ENCODE measurements at regions not wholly inside any gene's neighbourhood (a gene's known extent, or its start where the extent isn't known, plus 50 kb on each side); places are given as distances from the start of the nearest gene placed in this dataset.

DNA sequence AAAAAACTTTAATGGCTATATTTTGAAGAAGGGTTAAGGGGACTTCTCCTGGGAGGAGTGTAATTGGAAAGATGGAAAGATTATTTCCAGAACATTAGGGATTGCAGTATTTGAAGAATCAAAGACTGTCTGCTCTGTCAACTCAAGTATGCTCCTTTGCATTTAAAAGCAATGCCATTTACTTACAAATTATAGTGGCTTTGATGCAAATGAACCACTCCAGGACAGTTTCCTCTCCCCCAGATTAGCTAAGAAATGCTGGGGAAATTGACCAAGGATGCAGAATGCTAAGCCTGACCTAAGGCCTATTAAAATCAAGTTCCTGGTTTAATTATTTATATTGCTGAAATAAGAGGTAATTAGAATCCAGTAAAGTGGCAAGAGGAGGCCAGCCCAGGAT lies 110.5 kb upstream of the CAMK1G start:
- intact Hi-C loops (cut with micrococcal nuclease), result no loop called here

- intact Hi-C loops (cut with micrococcal nuclease), result no loop called here
Measured at GRCh38 chr1:209480345-209480744, 103.2 kb upstream of the CAMK1G start.

DNA sequence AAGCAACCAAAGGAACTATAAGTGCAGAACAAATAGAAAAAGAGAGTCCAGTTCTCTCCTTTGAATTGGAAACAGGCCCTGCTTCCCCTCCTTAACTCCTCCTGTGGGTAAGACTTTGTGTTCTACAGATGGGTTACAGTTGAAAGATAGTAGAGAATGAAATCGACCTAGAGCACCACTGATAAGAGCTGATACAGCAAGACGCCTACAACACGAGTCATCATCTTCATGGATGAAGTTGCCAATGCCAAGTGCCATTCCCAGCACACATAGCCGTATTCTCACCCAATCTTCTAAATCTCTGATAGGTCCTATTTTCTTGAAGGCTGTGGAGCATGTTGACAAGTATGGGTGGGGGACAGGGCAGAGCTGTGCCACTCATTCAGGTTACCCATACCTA lies 99.8 kb upstream of the CAMK1G start:
- intact Hi-C loops (cut with micrococcal nuclease), result no loop called here

DNA sequence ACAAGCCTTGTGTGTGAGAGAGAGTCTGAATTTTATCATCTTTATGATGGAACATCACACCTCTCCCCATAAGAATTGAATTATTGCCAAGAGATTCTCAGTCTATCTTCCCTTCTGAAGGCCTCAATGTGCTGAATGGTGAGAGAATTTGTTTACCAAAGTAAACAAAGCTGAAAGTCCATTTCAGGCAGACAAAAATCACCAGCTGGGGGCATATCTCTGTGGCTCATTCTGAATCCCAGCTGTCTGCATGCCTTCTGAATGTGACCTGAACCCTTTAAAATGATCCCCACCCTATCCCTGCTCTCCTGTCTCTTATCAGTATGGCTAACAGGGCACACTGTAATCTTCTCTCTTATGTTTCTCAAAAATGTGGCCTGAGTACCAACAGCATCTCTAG lies 99.1 kb upstream of the CAMK1G start:
- intact Hi-C loops (cut with micrococcal nuclease), result no loop called here

- intact Hi-C loops (cut with micrococcal nuclease), result no loop called here
Measured at GRCh38 chr1:209485167-209485566, 98.3 kb upstream of the CAMK1G start.

- intact Hi-C loops (cut with micrococcal nuclease), result no loop called here
Measured at GRCh38 chr1:209485751-209486150, 97.8 kb upstream of the CAMK1G start.

DNA sequence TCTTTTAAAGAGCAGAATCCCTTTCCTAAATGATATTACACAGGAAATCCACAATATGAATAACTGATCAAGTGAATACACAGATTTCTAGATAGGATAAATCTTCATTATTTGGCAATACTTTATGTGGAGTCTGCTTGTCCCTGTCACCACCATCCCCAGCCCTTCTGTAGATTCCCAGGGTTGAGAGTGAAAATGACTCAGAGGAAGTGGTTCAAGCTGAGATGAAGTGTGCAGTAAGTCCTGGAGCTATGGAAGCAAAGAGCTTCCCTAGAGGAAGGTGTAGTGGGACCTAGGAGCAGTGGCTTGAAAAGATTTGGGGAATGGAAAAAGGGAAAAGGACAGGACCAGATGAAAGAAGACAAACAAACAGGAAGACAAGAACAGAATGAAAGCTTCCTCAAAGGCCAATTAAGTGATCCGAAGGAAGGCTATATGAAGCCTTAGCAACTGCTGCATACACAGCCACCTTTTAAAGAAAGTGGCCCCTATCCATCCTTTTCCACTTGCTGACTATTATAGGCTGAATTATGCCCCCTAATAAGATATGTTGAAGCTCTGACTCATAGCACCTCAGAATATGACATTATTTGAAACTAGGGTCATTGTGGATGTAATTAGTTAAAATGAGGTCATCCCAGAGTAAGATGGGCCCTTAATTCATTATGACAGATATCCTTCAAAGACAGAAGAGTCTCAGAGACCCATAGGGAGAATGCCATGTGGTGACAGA lies 96.5 kb upstream of the CAMK1G start:
- intact Hi-C loops (cut with micrococcal nuclease), result no loop called here

- intact Hi-C loops (cut with micrococcal nuclease), result no loop called here
Measured at GRCh38 chr1:209490013-209490412, 93.5 kb upstream of the CAMK1G start.

DNA sequence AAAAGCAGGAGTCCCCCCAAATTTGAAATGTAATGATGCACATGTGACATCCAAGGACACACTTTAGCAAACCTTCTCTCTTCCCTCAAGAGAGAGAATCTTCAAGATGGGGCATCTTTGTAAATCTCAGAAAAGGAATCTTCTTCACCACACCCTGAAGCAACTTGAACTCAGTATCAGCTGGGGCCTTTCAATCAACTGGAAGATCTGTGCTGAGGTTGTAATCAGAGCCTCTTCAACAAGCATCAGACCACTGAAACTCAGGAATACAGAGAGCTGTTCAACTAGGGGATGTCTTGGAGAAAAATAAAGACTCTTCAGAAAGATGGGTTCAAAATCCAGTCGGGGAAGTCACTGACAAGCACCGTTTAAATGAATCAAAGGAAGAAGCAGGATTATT lies 92.5 kb upstream of the CAMK1G start:
- intact Hi-C loops (cut with micrococcal nuclease), result no loop called here

GRCh38 chr1:209491496-209491895 lies 92.0 kb upstream of the CAMK1G start:
- intact Hi-C loops (cut with micrococcal nuclease), result no loop called here

- intact Hi-C loops (cut with micrococcal nuclease), result no loop called here
Measured at GRCh38 chr1:209491897-209492296, 91.6 kb upstream of the CAMK1G start.

GRCh38 chr1:209493559-209493958 lies 90.0 kb upstream of the CAMK1G start:
- intact Hi-C loops (cut with micrococcal nuclease), result no loop called here

DNA sequence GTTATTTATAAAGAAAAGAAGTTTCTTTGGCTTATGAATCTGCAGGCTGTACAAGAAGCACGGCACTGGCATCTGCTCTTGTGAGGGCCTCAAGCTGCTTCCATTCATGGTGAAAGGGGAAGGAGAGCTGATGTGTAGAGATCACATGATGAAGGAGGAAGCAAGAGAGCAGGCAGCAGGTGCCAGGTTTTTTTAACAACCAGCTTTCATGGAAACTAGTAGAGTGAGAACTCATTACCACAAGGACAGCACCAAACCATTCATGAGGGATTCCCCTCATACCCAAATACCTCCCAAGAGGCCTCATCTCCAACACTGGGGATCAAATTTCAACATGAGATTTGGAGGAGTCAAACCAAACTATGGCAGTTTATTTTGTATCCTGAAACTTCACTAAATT lies 85.8 kb upstream of the CAMK1G start:
- intact Hi-C loops (cut with micrococcal nuclease), result no loop called here

DNA sequence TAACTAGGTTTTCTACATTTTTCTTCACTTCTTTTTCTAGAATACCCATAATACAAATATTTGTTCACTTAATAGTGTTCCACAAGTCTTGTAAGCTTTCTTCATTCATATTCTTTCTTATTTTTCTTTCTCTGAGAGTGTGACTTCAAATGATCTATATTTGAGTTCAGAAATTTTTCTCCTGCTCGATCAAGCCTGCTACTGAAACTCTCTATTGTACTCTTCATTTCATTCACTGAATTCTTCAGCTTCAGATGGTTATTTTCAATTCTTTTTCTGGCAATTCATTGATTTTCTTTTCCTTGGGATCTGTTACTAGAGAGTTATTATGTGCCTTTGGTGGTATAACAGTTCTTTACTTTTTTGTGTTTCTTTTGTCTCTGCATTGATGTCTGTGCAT lies 82.5 kb upstream of the CAMK1G start:
- intact Hi-C loops (cut with micrococcal nuclease), result no loop called here

DNA sequence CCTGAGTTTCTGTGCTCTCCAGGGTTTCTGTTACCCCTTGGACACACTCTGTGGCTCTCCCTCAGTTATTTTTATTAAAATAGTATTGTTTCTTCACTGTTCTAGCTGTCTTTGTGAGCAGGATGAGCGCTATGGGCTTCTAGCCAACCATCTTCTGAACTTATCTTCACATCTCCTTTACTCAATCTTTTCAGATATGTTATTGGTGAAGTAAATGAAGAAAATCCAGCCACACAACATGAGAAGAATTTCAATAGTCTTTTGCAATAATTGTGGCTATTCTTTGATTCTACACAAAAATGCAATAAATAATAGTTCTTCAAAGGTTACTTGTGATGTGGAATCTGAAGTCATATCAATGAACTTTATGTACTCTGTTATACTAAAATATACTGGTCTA lies 80.3 kb upstream of the CAMK1G start:
- intact Hi-C loops (cut with micrococcal nuclease), result no loop called here

GRCh38 chr1:209504571-209504970 lies 78.9 kb upstream of the CAMK1G start:
- intact Hi-C loops (cut with micrococcal nuclease), result no loop called here

DNA sequence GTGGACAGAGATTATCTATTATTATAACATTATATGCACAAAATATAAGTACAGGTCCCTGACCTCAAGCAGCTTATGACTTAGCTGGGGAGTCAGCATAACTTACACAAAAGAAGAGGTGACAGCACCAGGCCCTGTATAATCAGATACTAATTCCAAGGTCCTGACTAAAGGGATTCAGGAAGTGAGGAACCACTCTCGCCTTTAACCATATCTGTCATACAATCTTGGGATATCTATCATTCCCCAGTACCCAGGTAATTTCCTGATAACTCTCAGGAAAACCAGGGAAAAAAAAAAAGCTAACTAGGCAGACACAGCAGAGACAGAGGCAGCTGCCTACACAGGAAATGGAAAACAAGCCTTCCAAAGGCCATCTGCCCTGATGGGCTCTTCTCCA lies 78.5 kb upstream of the CAMK1G start:
- intact Hi-C loops (cut with micrococcal nuclease), result no loop called here

DNA sequence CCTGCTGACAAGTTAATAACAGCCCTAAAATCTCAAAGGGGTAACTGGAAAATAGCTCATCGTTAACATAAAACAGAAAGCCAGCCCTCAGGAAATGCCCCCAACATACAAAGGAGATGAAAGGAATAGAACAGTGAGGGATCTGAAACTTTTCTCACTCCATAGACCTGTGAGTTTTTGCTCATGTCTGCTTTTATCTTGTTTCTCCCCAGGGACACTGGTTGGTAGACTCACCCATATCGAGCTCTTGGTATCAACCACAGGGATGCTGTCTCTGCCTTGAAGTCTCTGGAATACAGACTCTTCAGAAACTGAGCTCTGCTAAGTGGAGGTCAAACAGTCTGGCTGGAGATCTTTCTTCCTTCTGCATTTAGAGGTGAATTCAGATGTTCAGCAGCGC lies 77.4 kb upstream of the CAMK1G start:
- intact Hi-C loops (cut with micrococcal nuclease), result no loop called here

GRCh38 chr1:209509039-209509438 lies 74.5 kb upstream of the CAMK1G start:
- intact Hi-C loops (cut with micrococcal nuclease), result no loop called here

DNA sequence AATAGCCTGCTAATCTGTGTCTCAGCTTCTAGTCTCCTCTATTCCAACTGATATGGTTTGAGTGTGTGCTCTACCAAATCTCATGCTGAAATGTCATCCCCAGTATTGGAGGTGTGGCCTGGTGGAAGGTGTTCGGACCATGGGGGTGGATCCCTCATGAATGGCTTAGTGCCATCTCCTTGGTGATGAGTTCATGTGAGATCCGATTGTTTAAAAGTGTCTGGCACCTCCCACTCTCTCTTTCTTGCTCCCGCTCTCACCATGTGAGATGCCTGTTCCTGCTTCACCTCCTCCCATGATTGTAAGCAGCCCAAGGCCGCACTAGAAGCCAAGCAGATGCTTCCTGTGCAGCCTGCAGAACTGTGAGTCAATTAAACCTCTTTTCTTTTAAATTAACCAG lies 73.5 kb upstream of the CAMK1G start:
- intact Hi-C loops (cut with micrococcal nuclease), result no loop called here

DNA sequence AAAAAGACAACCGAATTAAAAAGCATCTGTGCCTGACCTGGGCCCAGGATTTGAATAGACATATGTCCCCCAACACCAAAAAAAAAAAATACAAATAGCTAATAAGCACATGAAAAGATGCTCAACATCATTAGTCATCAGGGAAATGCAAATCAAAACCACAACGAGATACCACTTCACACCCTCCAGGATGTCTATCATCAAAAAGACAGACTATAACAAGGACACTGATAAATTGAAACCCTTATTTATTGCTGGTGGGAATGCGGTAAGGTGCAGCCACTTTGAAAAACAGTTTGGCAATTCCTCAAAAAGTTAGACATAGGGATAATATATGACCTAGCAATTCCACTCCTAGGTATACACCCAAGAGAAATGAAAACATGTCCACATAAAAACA lies 72.3 kb upstream of the CAMK1G start:
- intact Hi-C loops (cut with micrococcal nuclease), result no loop called here

DNA sequence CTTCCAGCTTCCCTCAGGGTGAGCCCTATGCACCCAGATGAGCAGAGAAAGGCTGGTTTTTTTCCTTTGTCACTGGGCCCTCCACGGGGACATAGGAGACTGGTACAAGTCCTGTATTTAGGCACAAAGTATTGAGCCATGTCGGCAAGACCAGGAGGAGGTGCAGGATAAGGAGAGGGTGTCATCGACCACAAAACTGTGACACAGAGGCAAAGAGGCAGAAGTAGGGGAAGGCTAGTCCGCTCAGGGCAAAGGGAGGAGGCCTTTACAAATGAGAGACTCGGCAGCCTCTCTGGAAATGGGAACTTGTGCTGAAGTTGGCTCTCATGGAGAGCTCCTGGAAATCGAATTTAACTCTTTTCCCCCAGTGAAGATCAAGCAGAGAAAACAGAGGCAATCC lies 70.7 kb upstream of the CAMK1G start:
- intact Hi-C loops (cut with micrococcal nuclease), result no loop called here

DNA sequence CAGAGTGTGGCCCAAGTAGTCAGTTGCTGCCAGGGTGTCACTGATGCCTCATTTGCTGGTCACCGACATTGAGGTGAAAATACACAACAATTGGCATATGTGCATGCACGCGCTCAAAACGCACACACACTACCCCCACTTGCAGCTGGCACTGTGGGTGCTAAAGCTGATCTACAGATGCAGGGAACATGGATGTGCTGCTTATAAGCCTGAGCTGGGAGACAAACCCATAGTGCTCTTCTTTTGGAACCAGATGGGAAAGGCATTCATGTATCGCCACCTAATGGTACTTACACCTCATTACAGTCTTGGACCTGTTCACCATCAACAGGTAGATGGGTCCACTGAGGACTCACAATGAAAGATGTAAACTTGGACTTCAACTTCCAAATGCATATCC lies 70.3 kb upstream of the CAMK1G start:
- intact Hi-C loops (cut with micrococcal nuclease), result no loop called here

Data from T-helper 2 cell treated with Interferon-gamma antibody and Interleukin-4, amounts not matched to agents 100 ng/mL and 5 ng/mL, for 36 hours (primary cell).